Left renal cortex interstitium (tissue), 4 donors: ENCODE measurements at regions not wholly inside any gene's neighbourhood (a gene's known extent, or its start where the extent isn't known, plus 50 kb on each side); places are given as distances from the start of the nearest gene placed in this dataset.
"Not testable (repeated sequence)": the region's sequence is repeated elsewhere in the genome, so short reads cannot be mapped to it uniquely, and the experiment has no call there.

Experiments
- DNase-seq, 4 donors: peaks; one replicate each; pipeline ENCODE4 v3.0.0-alpha.2; 2013; ENCODE audit warnings: low read depth in 4 of 4, low spot score in 2 of 4, missing footprints in 1 of 4

DNA sequence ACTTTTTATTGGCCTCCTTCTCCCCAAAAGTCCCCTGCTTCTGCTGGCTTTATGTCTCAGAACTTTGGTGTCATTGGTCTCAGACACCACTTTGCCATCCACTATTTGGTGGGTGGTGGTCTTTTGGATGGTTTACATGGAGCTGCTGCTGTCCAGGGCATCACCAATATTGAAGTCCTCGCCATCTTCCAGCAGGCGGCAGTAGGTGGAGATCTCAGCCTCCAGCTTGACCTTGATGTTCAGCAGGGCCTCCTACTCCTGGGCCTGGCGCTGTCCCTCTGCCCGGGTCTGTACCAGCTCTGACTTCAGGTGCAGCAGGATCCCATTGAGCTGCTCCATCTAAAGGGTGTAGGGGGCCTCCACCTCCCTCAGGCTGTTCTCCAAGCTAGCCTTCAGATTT lies 148.4 kb upstream of the FOXA2 start:
- DNase-seq: no peak

DNA sequence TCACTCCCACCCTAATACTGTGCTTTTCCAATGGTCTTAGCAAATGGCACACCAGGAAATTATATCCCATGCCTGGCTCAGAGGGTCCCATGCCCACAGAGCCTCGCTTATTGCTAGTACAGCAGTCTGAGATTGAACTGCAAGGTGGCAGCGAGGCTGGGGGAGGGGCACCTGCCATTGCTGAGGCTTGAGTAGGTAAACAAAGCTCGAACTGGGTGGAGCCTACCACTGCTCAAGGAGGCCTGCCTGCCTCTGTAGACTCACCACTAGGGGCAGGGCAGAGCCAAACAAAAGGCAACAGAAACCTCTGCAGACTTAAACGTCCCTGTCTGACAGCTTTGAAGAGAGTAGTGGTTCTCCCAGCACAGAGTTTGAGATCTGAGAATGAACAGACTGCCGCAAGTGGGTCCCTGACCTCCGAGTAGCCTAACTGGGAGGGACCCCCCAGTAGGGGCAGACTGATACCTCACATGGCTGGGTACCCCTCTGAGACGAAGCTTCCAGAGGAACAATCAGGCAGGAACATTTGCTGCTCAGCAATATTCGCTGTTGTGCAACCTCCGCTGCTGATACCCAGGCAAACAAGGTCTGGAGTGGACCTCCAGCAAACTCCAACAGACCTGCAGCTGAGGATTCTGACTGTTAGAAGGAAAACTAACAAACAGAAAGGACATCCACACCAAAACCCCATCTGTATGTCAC lies 150.7 kb upstream of the FOXA2 start:
- not testable (repeated sequence) for DNase-seq

DNA sequence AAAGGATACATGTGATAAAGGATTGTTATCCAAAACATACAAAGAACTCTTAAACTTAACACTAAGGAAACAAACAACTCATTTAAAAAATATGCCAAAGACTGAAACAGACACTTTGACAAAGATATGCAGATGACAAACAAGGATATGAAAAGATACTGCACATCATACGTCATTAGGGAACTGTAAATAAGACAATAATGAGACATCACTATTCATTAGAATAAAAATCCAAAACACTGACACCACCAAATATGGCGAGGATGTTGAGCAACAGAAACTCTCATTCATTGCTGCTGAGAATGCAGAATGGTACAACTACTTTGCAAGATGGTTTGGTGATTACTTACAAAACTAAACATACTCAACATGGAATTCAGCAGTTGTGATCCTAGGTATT lies 156.5 kb upstream of the FOXA2 start:
- DNase-seq: no peak

DNA sequence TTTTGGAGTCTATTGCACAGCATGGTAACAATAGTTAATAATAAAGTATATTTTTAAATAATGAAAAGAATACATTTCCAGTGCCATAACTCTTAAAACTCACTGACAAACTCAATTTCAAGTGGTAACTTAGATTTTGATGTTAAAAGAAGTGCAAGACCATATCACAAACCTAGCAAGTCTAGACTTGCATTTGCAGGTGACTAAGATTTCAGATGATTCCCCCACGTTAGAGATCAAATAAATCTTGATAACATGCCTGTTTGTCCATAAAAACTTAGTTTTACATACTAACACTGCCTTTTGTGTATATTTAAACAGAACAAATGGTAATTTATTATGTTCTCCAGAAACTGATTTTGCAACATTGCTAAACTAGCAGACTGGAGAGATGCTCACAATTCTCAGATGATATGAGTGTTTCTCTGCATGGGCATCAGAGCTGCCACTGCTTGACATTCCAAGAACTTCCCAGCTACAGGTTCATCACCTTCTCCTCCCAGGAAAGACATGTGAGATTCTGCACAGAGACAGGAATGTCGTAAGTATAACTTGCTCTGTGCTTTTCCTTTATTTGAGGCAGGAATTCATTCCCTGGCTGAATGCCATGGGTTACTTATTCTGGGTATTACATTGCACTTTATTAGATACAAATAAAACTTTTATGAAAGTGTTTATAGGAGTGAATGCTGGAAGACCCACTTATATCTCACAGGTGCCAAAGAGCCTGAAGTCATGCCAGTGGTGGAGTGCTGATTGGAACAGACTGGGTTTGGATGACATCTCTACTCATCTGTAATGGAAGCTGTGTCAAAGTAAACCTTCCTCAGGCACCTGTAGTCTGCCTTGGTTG lies 160.2 kb upstream of the FOXA2 start:
- no peak for DNase-seq

DNA sequence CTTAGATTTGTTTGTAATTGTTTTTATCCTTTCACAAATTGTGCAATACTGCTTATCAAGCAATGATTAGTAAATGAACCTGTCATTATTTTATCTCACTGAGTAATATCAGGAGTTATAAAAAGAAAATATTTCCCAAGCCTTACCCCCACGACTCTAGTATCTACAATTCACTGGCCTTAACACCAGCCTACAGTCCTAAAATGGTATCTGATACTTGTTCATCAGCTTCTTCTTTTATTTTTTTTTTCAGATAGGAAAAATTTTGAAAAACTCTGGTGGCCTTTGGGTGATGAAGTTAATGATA lies 160.8 kb upstream of the FOXA2 start:
- no peak for DNase-seq

DNA sequence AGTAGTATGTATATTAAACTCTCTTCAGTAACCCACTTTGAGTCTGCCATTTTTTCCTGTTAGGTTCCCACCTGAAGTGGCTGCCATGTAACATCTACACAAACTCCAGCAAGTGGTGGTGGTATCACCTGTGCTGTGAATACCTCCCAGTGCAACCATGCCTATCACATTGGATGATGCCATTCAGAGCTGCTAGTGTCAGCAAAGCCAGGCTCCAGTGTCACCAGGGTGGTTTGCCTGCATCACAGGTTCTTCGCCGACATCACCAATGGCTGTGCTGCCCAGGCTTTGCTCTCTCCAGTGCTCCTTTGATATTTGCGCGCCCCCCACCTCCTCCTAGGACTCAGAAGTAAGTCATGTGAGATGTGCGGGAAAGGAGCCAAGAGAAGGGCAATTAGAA lies 162.6 kb upstream of the FOXA2 start:
- DNase-seq: no peak

DNA sequence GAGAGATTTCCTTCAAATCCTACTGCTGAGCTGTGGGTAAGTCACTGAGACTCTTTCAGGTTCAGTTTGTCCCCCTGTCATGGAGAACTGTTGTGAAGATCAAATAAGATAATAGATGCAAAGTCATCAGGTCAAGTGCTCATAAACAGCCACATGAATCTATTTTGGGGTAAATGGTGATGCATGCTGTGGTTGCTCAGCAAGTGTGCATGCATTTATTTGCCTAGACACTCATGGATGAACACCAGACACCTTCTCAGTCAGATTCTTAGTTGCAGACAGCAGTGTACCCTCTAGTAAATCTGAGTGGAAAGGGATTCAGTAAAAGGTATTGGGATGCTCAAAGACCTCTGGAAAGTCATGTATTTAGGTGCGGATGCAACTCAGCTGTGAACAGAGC lies 168.0 kb upstream of the FOXA2 start:
- DNase-seq: no peak

DNA sequence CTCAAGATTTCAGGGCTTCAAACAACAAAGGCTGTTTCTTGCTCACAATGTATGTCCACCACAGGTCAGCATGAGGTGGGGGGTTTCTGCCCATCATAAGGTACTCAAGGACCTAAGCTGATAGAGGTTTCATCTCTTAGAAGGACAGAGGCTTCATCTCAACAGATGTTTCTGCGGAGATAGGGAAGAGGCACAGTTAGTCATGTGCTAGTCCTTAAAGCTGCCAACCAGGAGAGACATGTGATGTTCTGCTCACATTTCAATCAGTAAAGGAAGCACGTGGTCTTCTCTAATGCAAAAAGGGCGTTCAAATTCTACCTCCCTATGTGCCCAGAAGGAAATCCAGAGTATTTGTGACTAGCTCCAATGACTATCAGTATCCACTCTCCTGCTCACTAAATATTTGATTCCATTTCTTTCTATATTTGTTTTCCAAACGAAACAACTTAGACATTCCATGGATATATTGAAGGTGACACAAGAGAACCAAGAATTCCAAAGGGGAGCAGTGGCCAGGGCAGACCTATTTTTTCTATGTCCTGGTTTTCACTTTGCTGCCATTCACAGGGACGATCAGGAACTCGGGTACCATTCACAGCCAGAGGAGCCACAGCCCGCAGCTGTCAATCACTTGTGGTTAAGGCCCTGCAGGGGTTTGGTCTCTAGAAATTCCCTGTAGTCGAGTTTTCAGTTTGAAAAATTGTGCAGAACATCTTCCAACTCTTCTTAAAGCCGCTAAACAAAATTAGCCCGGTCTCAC lies 173.2 kb upstream of the FOXA2 start:
- DNase-seq: no peak

DNA sequence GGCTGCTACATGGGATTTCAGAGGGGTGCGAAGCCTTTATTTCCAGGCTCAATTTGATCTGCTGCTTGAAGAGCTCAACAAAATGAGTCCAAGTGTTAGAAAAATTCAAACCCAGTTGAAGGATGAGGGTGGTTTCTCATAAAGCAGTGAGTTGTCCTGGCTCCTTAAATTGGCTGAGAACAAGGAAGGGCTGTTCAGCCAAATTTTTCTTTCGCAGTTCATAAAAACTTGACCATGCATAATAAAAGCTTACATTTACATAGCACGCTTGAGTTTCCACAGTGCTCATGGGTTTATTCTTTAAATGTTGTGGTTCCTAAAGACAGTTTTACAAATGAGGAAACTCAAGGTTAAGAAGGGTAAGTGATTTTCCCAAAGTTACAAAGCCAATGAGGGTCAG lies 174.4 kb upstream of the FOXA2 start:
- no peak for DNase-seq

DNA sequence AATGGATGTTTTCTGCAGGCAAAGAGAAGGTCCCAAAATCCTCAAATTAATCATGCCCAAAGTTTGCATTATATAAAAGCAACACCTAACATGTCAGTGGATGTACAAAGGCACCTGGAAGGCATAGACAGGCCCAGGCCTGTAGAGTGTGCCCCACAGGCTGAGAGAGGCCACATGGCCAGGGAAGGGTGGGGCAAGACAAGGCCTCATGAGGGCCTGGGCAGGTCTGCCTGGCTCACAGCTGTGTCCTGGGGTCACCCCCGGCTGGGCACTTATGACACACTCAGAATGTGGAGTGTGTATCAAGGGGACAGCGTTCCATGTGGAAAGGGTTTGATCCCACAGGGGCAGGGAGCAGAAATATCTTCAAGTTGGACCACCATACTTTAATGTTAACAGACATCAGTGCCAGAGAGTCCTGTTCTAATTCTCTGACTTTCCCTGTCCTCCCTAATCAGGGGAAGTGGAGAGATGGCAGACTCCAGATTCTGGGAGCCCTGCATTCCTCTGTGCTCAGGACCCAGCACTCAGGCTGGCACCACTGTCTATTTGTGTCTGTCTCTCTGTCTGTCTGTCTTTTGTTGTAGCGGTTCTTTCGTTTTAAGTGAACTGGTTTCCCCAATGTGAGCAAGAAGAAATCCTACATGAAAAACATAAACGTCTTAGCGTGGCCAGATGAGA lies 178.3 kb upstream of the FOXA2 start:
- DNase-seq: no peak

DNA sequence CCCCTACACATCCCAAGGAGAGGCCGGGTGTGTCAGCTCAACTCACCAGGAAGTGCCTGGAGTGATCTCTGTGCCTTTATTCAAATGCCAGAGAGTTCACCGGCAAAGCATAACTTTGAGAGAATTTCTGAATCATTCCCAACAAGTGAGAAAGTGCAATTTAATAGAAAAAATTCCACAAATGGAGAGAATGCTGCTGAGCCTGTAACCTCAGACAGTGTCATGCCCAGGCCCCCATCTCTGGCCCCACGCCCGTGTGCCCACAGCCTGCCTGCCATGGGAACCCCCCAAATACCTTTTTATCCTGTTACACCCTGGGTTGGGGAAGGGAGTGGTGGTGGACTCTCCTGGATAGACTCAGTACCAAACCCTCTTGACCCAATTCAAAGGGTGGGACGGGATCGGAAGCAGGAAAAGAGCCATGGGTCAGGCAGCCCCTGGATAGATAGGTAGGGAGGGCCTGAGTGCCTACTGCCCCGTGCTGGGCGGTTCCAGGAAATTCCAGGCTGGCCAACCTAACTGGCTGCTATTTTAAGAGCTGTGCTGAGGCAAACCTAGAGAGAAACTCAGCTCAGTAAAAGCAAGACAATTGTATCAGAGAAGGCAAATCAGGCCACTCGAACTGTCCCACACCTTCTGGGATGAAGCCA lies 179.0 kb upstream of the FOXA2 start:
- DNase-seq: no peak

DNA sequence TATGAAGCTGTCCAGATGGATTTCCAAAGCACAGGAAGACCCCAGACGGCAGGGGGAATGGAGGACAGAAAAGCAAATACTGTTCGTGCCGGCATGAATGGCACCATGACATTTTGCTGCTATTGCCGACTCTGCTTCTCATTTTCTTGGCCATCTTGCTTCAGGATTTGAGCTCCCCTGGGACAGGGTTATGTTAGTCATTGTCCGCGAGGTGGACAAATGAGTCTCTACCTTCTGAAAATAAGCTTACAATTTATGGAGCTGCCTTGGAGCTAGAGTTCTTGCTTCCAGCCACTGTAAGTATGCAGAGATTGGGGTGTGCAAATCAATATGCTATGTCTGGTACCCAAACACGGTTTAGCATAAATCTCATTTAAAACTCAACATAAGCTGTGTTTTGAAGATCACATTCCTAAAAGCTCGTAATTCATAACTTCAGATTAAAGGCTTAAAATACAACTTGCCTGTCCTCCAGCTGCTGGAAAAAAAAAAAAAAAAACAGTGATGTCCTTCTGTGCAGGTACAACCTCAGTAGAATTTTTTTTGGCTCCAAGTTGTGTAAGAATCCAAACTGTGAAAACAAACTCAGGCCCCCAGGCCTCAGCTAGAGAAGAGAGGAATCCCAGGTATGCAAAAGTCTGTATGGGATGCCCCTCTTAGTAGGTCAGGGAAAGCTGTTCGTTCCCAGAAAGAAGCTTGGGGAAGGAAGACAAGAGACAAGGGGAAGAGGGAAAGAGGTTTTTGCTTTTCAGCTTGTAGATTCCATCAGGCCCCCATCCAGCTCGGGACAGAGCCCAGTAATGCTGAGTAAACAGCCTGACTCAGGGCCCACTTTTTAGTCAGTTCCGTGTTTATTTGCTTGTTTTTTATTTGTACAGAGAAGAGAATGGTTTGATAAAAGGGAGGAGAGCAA lies 184.2 kb upstream of the FOXA2 start:
- DNase-seq: no peak

DNA sequence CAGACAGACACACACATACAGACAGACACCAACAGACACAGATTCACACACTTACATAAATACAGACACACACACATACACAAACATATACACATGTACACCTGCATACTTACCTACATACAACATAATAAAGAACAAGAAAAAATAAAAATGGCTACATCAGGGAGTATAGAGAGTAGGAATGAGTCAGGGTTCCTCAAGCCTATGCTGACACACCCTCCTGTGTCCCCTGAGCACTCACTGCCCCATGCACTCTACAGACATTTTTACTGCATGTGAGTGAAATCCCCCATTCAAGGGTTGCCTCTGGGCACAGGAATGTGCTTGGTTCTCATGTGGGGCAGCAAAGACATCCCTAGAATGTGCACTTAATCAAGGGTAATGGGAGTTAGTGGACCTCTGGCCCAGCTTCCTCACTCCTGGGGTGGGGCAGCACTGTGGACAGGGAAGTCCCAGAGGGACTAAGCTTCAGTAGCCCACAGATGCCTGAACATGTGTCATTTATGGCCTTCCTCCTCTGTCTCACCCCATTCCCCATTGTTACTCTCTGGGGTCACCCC lies 185.9 kb upstream of the FOXA2 start:
- no peak for DNase-seq

DNA sequence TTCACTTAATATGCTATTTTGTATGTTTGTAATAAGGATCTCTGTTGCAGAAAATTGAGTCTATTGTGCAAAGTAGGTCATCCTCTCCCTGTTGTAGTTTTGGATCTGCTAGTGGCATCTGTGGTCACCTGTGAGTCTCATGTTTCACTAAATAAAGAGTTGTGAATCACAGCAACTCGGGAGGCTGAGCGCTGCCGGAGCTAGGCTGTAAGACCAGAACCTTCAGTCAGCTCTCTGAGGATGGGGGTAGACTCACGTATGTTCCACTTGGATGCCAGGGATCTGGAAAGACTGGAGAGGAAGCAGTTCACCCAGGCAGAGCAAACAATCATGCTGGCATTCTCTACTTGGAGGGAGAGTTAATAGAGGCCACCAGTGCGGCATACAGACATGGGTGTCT lies 187.3 kb upstream of the FOXA2 start:
- no peak for DNase-seq

DNA sequence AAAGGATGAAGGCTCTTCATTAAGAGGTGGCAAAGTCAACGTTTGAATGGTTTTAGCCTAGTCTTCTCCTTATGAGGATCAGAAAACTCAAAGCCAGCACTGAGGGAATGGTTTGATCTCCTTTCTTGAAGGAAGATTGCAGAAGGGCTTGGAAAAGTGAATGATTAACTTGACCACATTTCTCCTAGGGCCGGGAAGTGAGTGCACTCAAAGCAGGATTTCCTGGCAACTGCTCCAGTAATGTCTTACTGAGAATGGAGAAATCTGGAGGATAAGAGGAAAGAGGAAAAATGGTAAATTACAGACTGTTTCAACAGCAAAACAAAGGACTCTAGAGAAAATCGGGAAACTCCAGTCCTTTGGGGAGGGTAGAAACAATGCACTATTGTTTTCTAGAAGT lies 189.0 kb upstream of the FOXA2 start:
- DNase-seq: no peak

DNA sequence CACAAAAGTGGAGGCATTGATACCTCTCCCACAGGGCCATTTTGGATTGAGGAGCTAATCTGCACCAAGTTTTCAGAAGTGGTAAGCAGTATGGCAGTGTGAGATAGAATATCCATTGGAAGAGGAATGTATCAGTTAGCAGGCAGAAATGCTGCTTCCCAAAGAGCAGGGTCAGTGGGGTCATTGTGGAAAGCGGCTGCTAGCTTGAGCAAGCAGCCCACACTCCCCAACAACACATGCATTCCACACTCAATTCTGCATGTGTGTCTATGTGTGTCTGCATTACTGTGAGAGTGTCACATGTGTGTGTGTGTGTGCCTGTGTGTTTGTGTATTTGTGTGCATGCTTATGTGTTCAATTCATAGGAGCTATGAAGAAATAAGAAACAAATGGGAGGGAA lies 190.9 kb upstream of the FOXA2 start:
- no peak for DNase-seq

DNA sequence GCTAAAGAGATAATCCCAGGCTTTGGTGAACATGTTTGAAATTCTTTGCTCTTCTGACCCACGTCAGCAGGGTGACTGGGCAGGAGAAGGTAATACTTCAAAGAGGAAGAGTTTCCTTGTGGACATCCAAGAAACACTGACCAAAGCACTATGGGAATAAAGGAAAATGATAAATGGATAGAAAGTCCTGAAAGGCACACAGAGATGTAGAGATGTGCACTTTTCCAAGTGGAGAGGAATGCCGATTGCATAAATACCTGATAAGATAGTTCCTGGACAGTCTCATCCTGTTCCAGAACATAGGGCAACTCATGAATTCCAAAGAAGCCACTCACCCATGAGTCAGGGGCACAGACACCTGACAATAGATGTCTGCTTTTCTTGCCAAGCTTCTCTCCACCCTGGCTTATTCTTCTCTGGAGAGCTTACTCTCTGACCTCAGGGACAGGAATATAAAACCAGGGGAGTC lies 191.3 kb upstream of the FOXA2 start:
- no peak for DNase-seq

DNA sequence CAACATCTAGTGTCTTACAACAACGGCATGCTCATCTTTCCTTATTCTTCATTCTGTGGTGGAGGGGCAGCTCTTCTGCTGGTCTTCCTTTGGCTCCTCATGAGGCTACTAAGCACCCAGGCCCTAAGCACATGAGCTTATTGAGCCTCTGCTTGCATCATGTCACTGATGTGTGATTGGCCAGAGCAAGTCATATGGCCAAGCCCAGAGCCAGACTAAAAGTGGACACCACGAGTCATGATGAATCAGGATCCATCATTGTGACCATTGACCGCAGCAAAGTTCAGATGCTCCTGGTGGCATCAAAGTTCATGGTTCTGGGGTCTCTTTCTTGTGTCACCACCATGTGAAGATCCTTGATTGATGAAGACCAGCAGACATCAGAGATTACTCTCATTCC lies 192.0 kb upstream of the FOXA2 start:
- DNase-seq: no peak

DNA sequence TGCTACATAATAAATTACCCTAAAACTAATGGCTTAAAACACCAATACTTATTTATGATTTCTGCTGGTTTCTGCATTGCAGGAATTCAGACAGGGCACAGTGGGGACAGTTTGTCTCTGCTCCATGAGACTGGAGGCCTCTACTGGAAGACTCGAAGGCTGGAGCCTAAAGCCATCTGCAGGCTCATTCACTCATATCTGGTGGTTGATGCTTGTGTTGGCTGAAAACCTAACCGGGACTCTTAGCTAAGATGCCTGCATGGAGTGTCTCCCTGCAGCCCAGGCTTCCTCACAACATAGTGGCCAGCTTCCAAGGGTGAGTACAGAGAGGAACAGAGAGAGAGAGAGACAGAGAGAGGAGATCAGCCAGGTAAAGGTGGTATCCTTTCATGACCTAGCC lies 195.5 kb upstream of the FOXA2 start:
- no peak for DNase-seq
